ENCODE measurements at regions not wholly inside any gene's neighbourhood (a gene's known extent, or its start where the extent isn't known, plus 50 kb on each side); places are given as distances from the start of the nearest gene placed in this dataset.

- no peak for DNase-seq
Observed at GRCh38 chr1:55695151-55695550, 480.0 kb upstream of the USP24 start.

- DNase-seq = no peak
Observed at GRCh38 chr1:55694310-55694801, 479.2 kb upstream of the USP24 start.

- DNase-seq = no peak
Observed at GRCh38 chr1:55692726-55693125, 477.6 kb upstream of the USP24 start.

GRCh38 chr1:55690366-55690765 lies 475.2 kb upstream of the USP24 start:
- DNase-seq = no peak

- DNase-seq = no peak
Observed at GRCh38 chr1:55689800-55690199, 474.6 kb upstream of the USP24 start.

GRCh38 chr1:55685560-55685959 lies 470.4 kb upstream of the USP24 start:
- no peak for DNase-seq

- no peak for DNase-seq
Observed at GRCh38 chr1:55684131-55684650, 469.0 kb upstream of the USP24 start.

GRCh38 chr1:55682198-55682597 lies 467.0 kb upstream of the USP24 start:
- no peak for DNase-seq

GRCh38 chr1:55679971-55680370 lies 464.8 kb upstream of the USP24 start:
- DNase-seq = no peak

- DNase-seq = no peak
Observed at GRCh38 chr1:55673416-55673815, 458.3 kb upstream of the USP24 start.

GRCh38 chr1:55670331-55671082 lies 455.3 kb upstream of the USP24 start:
- DNase-seq = no peak

GRCh38 chr1:55669293-55669692 lies 454.1 kb upstream of the USP24 start:
- DNase-seq = no peak

GRCh38 chr1:55662875-55663274 lies 447.7 kb upstream of the USP24 start:
- no peak for DNase-seq

- DNase-seq = no peak
Observed at GRCh38 chr1:55658917-55659316, 443.8 kb upstream of the USP24 start.

- DNase-seq = no peak
Observed at GRCh38 chr1:55654750-55655149, 439.6 kb upstream of the USP24 start.

GRCh38 chr1:55654171-55654570 lies 439.0 kb upstream of the USP24 start:
- no peak for DNase-seq

- DNase-seq = no peak
Observed at GRCh38 chr1:55650444-55650843, 435.3 kb upstream of the USP24 start.

- DNase-seq = no peak
Observed at GRCh38 chr1:55646181-55646580, 431.0 kb upstream of the USP24 start.

- DNase-seq = no peak
Observed at GRCh38 chr1:55645270-55645669, 430.1 kb upstream of the USP24 start.

GRCh38 chr1:55641947-55642346 lies 426.8 kb upstream of the USP24 start:
- DNase-seq = no peak

GRCh38 chr1:55640708-55641473 lies 425.7 kb upstream of the USP24 start:
- DNase-seq = no peak

GRCh38 chr1:55639526-55639925 lies 424.4 kb upstream of the USP24 start:
- DNase-seq = no peak

GRCh38 chr1:55639051-55639450 lies 423.9 kb upstream of the USP24 start:
- no peak for DNase-seq

GRCh38 chr1:55636696-55637095 lies 421.5 kb upstream of the USP24 start:
- DNase-seq = no peak

Data from activated CD4-positive, CD25-positive, alpha-beta regulatory T cell (primary cell).